ENCODE measurements at regions not wholly inside any gene's neighbourhood (a gene's known extent, or its start where the extent isn't known, plus 50 kb on each side); places are given as distances from the start of the nearest gene placed in this dataset.

- TF ChIP-seq GATA2 (IDR thresholded peaks at IDR 0.05; ENCODE audit: low read depth, low read length) (no peak), GATA3 (IDR thresholded peaks at IDR 0.05; ENCODE audit: low read depth, low read length) (no peak)
These were observed 188.0 kb downstream of the CARTPT start for GRCh38 chr5:71907001-71907588.

All from SH-SY5Y (cell line).